HCT116 (cell line): ENCODE measurements at regions not wholly inside any gene's neighbourhood (a gene's known extent, or its start where the extent isn't known, plus 50 kb on each side); places are given as distances from the start of the nearest gene placed in this dataset.

Source experiments
- ATAC-seq: fragments of 200-7000 bp; cut with Tn5 transposase; 2 replicates; pipeline ENCODE4 v1.9.1; 2020; ENCODE audit warnings: mild to moderate bottlenecking, moderate library complexity
- BruUV-seq: library from RNA; stranded (reverse); fragments of 400-500 nt; replicated peaks from 2 replicates; lab custom pipeline; 2021; lab: Mats Ljungman, UMichigan
- CTCF ChIA-PET: fragments of 300-600 bp; sonication (Branson Sonifier 250); formaldehyde crosslinking; loops from one replicate; lab custom pipeline; 2021; ENCODE audit warnings: antibody characterized with exemption; lab: Charles Lee
- POLR2A ChIA-PET: fragments of 300-600, 350-600 bp; sonication (Branson Sonifier 250); formaldehyde crosslinking; loops from one replicate; lab custom pipeline; 2021; ENCODE audit warnings: antibody characterized with exemption; lab: Charles Lee
- RAD21 ChIA-PET, 2 experiments: fragments of 300-600 bp; sonication (Branson Sonifier 250); formaldehyde crosslinking; loops; one replicate each; lab custom pipeline; 2023; ENCODE audit warnings: low total read pairs in 2 of 2; ENCODE audit not compliant: uncharacterized antibody in 2 of 2, unreplicated experiment in 2 of 2, low non-redundant PET in 1 of 2; lab: Charles Lee
- DNase-seq: peaks from one replicate; pipeline ENCODE4 v3.0.0-alpha.2; 2010; ENCODE audit warnings: low read depth, low spot score
- H2AFZ ChIP-seq: fragments of 200-600 bp; shearing (Covaris generic), sonication (generic); 2 replicates; pipeline ENCODE4 v1.6.1; 2017; ENCODE audit warnings: low read depth, mixed run types, mixed read lengths, antibody characterized with exemption, low read length; ENCODE audit not compliant: poor library complexity, severe bottlenecking
- H3K27ac ChIP-seq: 2 replicates; pipeline ENCODE4 v1.5.1; 2012; ENCODE audit warnings: low read depth, low read length
- H3K27me3 ChIP-seq: fragments of 200-600 bp; sonication (generic); 2 replicates; pipeline ENCODE4 v1.6.1; 2016; ENCODE audit warnings: mixed run types, low read length, mixed read lengths; ENCODE audit not compliant: insufficient read depth
- H3K36me3 ChIP-seq, 2 experiments: fragments of 200-500 bp in 1 of 2; fragments of 200-600 bp in 1 of 2; sonication (Bioruptor generic) in 1 of 2; sonication (generic) in 1 of 2; 2 replicates each; pipeline versions ENCODE4 v1.5.1 to v1.6.1; 2014 to 2016; ENCODE audit warnings: low read length in 2 of 2, inconsistent platforms in 1 of 2, mixed read lengths in 1 of 2, mixed run types in 1 of 2; ENCODE audit not compliant: insufficient read depth in 2 of 2, control insufficient read depth in 1 of 2
- H3K4me1 ChIP-seq, 2 experiments: fragments of 200-600 bp in 1 of 2; sonication (generic) in 1 of 2; 2 replicates each; pipeline versions ENCODE4 v1.5.1 to v1.6.1; 2012 to 2017; ENCODE audit warnings: low read length in 2 of 2, inconsistent platforms in 1 of 2, mild to moderate bottlenecking in 1 of 2, mixed read lengths in 1 of 2, mixed run types in 1 of 2, moderate library complexity in 1 of 2; ENCODE audit not compliant: insufficient read depth in 2 of 2, control insufficient read depth in 1 of 2
- H3K4me2 ChIP-seq: fragments of 200-600 bp; sonication (generic); 2 replicates; pipeline ENCODE4 v1.6.1; 2017; ENCODE audit warnings: mixed run types, low read length, mixed read lengths
- H3K4me3 ChIP-seq, 2 experiments: fragments of 200-600 bp in 1 of 2; sonication (generic) in 1 of 2; replicated peaks in 1 of 2; 2 replicates each; pipeline ENCODE4 v1.5.1; 2011 to 2016; ENCODE audit warnings: low read length in 2 of 2, control low read depth in 1 of 2, low read depth in 1 of 2, mild to moderate bottlenecking in 1 of 2, mixed read lengths in 1 of 2, mixed run types in 1 of 2
- H3K79me2 ChIP-seq: fragments of 200-600 bp; sonication (generic); 2 replicates; pipeline ENCODE4 v1.6.1; 2017; ENCODE audit warnings: mild to moderate bottlenecking, mixed run types, low read length, moderate library complexity, mixed read lengths; ENCODE audit not compliant: insufficient read depth
- H3K9ac ChIP-seq: fragments of 200-600 bp; sonication (generic); 2 replicates; pipeline ENCODE4 v1.6.1; 2016; ENCODE audit warnings: low read length, mixed read lengths
- H3K9me2 ChIP-seq: fragments of 200-600 bp; sonication (generic), shearing (Covaris generic); 2 replicates; pipeline ENCODE4 v1.6.1; 2017; ENCODE audit warnings: mixed run types, mild to moderate bottlenecking, moderate library complexity; ENCODE audit not compliant: insufficient read depth
- H3K9me3 ChIP-seq, 2 experiments: fragments of 200-500 bp in 1 of 2; fragments of 200-600 bp in 1 of 2; sonication (Bioruptor generic) in 1 of 2; sonication (generic) in 1 of 2; 2 replicates each; pipeline ENCODE4 v1.6.1; 2014 to 2017; ENCODE audit warnings: low read length in 2 of 2, mixed read lengths in 2 of 2, inconsistent platforms in 1 of 2, low read depth in 1 of 2, mild to moderate bottlenecking in 1 of 2, mixed run types in 1 of 2, moderate library complexity in 1 of 2; ENCODE audit not compliant: control insufficient read depth in 1 of 2, insufficient read depth in 1 of 2
- H4K20me1 ChIP-seq: fragments of 200-600 bp; sonication (generic), shearing (Covaris generic); 2 replicates; pipeline ENCODE4 v1.6.1; 2017; ENCODE audit warnings: mixed run types, mild to moderate bottlenecking, moderate library complexity; ENCODE audit not compliant: insufficient read depth
- CBX3 ChIP-seq: IDR thresholded peaks from 2 replicates; pipeline ENCODE4 v1.6.1; 2012; ENCODE audit warnings: low read depth
- CEBPB ChIP-seq: IDR thresholded peaks from 2 replicates; pipeline ENCODE4 v1.6.1; 2012; ENCODE audit warnings: low read depth
- CTCF ChIP-seq, 3 experiments: fragments of 200-600 bp in 1 of 3; sonication (generic) in 1 of 3; IDR thresholded peaks in 2 of 3; conservative IDR thresholded peaks in 1 of 3; 2 replicates each; pipeline ENCODE4 v1.5.1; 2012 to 2017; ENCODE audit warnings: low read depth in 2 of 3, low read length in 2 of 3, antibody characterized with exemption in 1 of 3, borderline replicate concordance in 1 of 3, control low read depth in 1 of 3, mild to moderate bottlenecking in 1 of 3, mixed read lengths in 1 of 3, mixed run types in 1 of 3, moderate library complexity in 1 of 3; ENCODE audit not compliant: insufficient read depth in 1 of 3
- EZH2phosphoT487 ChIP-seq: fragments of 200-600 bp; IDR thresholded peaks from 2 replicates; pipeline ENCODE4 v1.6.1; 2018; ENCODE audit warnings: antibody characterized with exemption, borderline replicate concordance
- FOSL1 ChIP-seq: IDR thresholded peaks from 2 replicates; pipeline ENCODE4 v1.6.1; 2012; ENCODE audit warnings: low read depth
- POLR2A ChIP-seq: IDR thresholded peaks from 2 replicates; pipeline ENCODE4 v1.7.0; 2011; ENCODE audit warnings: borderline replicate concordance; ENCODE audit not compliant: insufficient read depth, insufficient read length; ENCODE audit errors: extremely low read depth
- RAD21 ChIP-seq: IDR thresholded peaks from 2 replicates; pipeline ENCODE4 v1.6.1; 2012; ENCODE audit warnings: low read depth, mild to moderate bottlenecking
- SP1 ChIP-seq: IDR thresholded peaks from 2 replicates; pipeline ENCODE4 v1.6.1; 2012; ENCODE audit warnings: low read depth
- SRF ChIP-seq: IDR thresholded peaks from 2 replicates; pipeline ENCODE4 v1.6.1; 2012; ENCODE audit warnings: low read depth
- YY1 ChIP-seq: IDR thresholded peaks from 2 replicates; pipeline ENCODE4 v1.6.1; 2011; ENCODE audit warnings: low read length, low read depth, moderate library complexity, mild to moderate bottlenecking; ENCODE audit not compliant: insufficient replicate concordance; ENCODE audit errors: extremely low read depth
- ZFX ChIP-seq: fragments of 450-650 bp; IDR thresholded peaks from 2 replicates; pipeline ENCODE4 v1.6.1; 2017
- ZNF274 ChIP-seq: fragments of 200-500 bp; sonication (Bioruptor generic); IDR thresholded peaks from 2 replicates; pipeline ENCODE4 v1.6.1; 2014; ENCODE audit warnings: mild to moderate bottlenecking, low read depth, low read length, inconsistent platforms
- intact Hi-C: fragments of 100-400 bp; cut with micrococcal nuclease; formaldehyde crosslinking; loops from 2 replicates; pipeline ENCODE4 v1.10.0; 2022
- TF ChIP-seq, protein P1 (sequence below): IDR thresholded peaks from 2 replicates; pipeline ENCODE4 v1.6.1; 2012
- TF ChIP-seq, protein P2 (sequence below): IDR thresholded peaks from 2 replicates; pipeline ENCODE4 v1.6.1; 2012
- TF ChIP-seq, protein P3 (sequence below): IDR thresholded peaks from 2 replicates; pipeline ENCODE4 v1.6.1; 2011; ENCODE audit warnings: mild to moderate bottlenecking, low read length, moderate library complexity; ENCODE audit not compliant: insufficient replicate concordance; ENCODE audit errors: extremely low read depth

DNA sequence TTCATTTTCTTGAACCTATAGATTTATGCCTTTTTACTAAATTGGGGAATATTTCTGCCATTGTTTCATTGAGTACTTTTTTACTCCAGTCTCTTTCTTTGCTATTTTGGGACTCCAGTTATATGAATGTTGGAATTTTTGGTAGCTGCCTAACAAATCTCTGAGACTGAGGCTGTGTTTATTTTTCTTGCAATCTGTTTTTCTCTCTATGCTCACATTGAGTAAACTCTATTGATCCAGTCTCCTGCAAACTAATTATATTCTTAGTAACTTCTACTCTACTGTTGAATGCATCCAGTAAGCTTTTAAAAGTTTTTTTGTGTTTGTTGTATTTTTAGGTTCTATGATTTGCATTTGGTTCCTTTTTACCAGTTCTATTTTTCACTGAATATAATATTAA lies 903.4 kb upstream of the GJE1 start:
- ATAC-seq: no peak
- POLR2A ChIA-PET: no interaction called here
- H3K9me3 ChIP-seq: no peaks in the 10 kb centered on the region
- H3K4me1 ChIP-seq: no peaks in the 10 kb centered on the region
- H3K79me2 ChIP-seq: no peaks in the 10 kb centered on the region
- no peaks in the 10 kb centered on the region for H3K36me3 ChIP-seq
- intact Hi-C loops: no loop called here
- no peak overlapping the region for H3K27ac ChIP-seq
- RAD21 ChIA-PET: no interaction called here
- no peak overlapping the region for H3K4me2 ChIP-seq
- H3K27me3 ChIP-seq: no peaks in the 10 kb centered on the region
- H3K9me2 ChIP-seq: no peaks in the 10 kb centered on the region
- TF ChIP-seq SP1: no peak
- TF ChIP-seq, protein P1, sequence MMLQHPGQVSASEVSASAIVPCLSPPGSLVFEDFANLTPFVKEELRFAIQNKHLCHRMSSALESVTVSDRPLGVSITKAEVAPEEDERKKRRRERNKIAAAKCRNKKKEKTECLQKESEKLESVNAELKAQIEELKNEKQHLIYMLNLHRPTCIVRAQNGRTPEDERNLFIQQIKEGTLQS: no peak
- no peak for TF ChIP-seq YY1
- no peak for TF ChIP-seq CEBPB
- TF ChIP-seq ZNF274: no peak
- TF ChIP-seq, protein P2, sequence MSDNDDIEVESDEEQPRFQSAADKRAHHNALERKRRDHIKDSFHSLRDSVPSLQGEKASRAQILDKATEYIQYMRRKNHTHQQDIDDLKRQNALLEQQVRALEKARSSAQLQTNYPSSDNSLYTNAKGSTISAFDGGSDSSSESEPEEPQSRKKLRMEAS: no peak
- TF ChIP-seq ZFX: no peak
- TF ChIP-seq, protein P3, sequence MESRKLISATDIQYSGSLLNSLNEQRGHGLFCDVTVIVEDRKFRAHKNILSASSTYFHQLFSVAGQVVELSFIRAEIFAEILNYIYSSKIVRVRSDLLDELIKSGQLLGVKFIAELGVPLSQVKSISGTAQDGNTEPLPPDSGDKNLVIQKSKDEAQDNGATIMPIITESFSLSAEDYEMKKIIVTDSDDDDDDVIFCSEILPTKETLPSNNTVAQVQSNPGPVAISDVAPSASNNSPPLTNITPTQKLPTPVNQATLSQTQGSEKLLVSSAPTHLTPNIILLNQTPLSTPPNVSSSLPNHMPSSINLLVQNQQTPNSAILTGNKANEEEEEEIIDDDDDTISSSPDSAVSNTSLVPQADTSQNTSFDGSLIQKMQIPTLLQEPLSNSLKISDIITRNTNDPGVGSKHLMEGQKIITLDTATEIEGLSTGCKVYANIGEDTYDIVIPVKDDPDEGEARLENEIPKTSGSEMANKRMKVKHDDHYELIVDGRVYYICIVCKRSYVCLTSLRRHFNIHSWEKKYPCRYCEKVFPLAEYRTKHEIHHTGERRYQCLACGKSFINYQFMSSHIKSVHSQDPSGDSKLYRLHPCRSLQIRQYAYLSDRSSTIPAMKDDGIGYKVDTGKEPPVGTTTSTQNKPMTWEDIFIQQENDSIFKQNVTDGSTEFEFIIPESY: no peak
- TF ChIP-seq POLR2A: no peak
- TF ChIP-seq CTCF (IDR thresholded peaks at IDR 0.05 in 2 of 3, conservative IDR thresholded peaks at IDR 0.05 in 1 of 3; ENCODE audit: borderline replicate concordance in 1 of 3, insufficient read depth in 1 of 3, low read depth in 2 of 3, low read length in 2 of 3): no peak
- TF ChIP-seq EZH2phosphoT487: no peak
- no peak for TF ChIP-seq SRF
- no peak for TF ChIP-seq CBX3
- TF ChIP-seq RAD21: no peak
- no peak for TF ChIP-seq FOSL1
- no peak overlapping the region for H2AFZ ChIP-seq
- no peak overlapping the region for H3K4me3 ChIP-seq
- H4K20me1 ChIP-seq: no peaks in the 10 kb centered on the region
- no TSS peak for BruUV-seq
- DNase-seq: no peak
- no peak overlapping the region for H3K9ac ChIP-seq
- CTCF ChIA-PET: no interaction called here
